Glomerular endothelial cell (primary cell): ENCODE measurements at regions not wholly inside any gene's neighbourhood (a gene's known extent, or its start where the extent isn't known, plus 50 kb on each side); places are given as distances from the start of the nearest gene placed in this dataset.

Source experiments
- DNase-seq: peaks from one replicate; pipeline ENCODE4 v3.0.0-alpha.2; 2011; ENCODE audit warnings: low read depth, low spot score; ENCODE audit errors: extremely low read depth

DNA sequence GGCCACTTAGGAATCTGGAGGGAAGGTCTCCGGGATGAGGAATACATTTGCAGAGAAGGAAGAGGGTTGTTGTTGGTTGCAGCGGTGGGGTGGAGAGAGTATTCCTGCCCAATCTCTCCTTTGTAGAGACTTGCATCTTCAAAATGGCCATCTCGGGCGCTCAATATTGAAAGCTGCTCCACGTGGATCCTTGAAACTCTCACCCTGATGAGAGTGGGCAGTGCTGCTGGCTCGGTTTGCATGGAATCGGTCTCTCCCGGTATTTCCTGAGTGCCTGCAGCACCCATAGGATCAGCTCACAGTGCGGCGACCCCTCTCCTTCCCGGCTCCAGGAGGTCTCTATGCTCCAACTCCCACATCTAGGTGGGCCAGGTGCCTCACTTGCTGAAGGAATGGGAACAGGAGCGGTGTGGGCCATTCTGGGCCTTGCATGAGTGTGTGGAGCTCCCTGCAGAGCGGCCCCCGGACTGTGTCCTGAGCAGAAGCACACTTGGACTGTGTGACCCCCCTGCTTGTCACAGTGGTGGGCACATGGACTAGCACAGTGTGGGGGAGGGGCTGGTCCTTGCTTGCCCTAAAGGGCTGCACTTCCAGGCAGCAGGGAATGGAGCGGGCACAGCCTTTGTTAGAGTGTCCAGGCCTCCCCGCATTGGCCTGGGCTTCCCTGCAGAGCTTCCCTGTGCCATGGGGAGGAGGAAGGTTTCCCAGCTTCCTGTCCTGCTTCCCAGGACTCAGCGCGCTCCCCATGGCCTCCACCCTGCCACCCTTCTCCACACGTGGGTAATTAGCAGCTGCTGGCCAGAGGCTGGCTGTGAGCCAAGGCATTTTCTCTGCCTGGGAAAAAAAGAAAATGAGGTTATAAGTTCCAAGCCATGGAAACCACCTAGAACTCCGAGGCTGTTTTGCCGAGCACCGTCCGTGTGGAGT, 139.3 kb downstream of the IRF8 start:
- DNase-seq = no peak

DNA sequence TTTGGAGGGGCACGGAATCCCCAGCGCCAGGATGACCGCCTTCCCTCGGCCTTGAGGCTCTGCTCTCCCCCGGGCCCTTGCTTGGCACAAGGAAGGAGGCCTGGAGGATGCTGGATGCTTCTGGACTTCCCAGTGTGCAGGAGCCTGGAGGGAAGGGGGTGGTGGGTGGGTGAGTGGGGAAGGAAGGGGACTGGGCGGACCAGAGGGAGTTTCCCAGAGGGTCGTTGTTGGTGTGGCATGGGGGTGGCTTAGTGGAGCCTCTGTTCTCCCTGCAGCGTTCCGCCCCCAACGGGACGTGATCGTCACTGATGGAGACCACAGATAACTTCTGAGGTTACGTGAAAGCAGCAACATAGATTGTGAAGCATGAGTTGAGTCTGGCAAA, 140.0 kb downstream of the IRF8 start:
- DNase-seq = no peak

DNA sequence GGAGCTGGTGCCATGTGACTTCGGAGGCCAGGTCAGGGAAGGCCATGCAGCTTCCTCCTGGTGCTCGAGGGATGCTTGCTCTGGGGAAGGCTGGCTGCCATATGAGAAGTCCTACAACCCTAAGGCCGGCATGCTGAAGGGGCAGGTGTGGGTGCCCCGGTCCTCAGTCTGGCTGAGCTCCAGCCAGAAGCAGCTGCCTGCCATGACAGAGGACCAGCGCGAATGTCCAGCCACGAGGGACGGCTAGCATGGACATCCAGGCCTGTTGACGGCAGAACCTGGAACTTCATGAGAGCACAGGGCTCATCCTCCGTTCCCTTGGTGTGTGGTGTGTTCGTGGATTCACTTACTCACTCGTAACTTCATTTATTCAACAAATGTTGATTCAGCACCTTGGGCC, 140.6 kb downstream of the IRF8 start:
- DNase-seq = no peak

DNA sequence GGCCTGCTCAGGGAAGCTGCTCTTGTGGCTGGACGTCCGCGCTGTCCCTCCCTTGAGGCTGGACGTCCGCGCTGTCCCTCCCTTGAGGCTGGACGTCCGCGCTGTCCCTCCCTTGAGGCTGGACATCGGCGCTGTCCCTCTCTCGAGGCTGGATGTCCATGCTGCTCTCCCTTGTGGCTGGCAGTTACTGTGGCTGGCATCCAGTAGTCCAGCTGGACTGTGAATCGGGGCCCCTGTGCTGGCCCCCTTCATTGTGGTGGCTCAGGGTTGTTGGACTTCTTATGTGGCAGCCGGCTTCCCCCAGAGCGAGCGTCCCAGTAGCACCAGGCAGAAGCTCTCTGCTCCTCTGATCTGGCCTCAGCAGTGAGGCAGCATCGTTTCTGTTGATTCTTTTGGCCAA, 141.5 kb downstream of the IRF8 start:
- no peak for DNase-seq

DNA sequence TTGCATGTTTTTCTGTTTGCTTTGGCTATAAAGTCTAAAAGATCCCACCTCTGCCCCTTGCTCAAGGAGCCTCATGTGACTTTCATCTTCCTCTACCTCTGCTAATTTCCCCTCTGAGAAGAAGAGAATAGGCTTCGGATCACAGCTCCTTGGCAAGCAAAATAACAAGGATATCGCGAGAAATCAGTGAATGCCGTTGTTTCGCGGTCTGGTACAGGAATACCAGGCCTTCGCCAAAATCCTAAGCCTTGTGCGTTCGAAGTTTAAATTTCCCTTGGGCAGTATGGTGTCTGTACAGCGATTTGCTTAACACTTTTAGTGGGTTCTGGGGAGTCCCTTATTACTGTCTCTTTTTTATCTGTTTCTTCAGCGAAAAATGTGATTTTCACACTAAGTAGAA, 142.3 kb downstream of the IRF8 start:
- DNase-seq = no peak

DNA sequence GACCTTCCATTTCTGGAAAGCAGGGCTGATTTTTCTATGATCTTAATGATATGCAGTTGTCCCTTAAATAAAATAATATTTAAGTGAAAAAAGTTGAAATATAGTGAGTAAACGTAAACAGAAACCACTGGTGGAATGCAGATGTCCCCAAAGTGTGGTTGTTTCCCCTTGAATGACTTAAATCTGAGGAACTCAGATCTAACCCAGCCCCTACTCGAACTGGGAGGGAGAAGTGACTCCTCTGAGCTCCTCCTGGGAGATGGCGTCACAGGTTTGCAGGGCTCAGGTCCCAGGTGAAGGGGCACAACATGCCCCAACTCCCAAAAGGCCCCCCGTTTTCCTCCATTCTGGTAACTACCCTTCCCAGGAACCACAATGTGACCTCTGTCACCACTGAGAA, 142.8 kb downstream of the IRF8 start:
- no peak for DNase-seq

DNA sequence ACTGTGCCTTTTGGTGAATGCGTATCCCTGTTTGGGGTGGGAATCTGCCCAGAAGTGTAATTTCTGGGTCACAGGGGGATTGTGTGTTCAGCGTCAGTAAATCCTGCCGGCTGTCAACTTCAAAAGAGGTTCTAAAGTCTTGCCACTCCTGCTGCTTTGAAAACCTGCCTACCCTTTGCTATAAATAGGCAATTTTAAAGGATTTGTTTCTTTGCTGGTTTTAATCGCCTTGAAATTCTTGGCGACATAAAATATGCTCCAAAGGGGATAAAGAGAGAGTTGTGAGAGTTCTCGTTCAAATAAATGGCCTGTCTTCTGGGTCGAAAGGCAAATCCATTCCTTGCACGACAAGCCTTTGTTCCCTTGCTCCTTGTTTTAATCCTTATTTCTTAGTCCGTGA, 143.4 kb downstream of the IRF8 start:
- DNase-seq = no peak

DNA sequence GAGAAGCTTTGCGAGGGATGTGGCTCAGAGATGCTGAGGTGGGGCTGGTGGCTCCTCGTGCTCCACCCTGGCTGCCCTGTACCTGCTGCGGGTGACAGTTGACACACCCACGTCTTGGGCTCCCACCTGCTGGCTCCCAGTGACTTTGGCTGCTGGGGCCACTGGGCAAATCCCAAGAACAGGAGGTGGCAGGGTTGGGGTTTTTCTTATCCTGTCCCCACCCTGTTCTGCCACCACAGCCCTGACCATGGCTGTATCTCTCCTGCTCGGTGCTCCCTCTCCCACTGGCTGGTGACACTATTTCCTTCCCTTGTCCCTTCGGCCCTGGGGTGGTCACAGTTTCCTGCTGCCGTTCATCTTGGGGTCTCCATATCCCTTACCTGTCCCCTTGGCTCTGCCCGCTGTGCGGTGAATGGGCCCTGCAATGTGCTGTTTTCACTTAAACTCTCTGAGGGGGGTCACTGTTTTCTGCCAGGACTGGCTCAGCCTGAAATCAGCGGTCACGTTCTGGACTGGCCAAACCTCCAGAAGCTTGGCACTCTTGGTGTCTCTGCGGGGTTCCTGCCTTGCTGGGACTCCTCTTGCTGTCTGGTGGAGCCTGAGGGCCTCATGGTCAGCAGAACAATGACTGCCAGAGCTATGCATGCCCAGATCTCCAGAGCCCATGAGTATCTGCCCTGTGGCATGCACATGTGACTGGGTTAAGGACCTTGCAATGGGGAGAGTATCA, 144.2 kb downstream of the IRF8 start:
- no peak for DNase-seq

DNA sequence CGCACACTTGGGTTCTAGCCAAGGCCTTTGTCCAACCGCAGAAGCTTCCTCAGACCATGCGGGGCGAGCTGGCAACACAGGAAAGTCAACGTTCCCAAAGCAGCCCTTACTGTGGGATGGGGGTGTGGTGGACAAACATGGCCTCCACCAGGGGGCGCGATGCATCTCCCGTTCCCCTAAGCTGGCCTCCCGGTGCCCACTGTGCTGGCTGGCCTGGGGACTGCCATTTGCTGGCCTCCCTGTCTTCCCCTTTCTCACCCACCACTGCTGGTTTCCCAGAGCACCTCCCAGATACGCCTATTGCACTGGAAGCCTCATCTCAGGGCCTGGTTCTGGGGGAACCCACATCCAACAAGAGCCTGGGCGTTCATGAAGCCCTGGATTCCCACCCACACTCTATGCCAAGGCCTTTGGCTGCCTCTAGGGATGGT, 145.3 kb downstream of the IRF8 start:
- peak; percentile 12 for DNase-seq

DNA sequence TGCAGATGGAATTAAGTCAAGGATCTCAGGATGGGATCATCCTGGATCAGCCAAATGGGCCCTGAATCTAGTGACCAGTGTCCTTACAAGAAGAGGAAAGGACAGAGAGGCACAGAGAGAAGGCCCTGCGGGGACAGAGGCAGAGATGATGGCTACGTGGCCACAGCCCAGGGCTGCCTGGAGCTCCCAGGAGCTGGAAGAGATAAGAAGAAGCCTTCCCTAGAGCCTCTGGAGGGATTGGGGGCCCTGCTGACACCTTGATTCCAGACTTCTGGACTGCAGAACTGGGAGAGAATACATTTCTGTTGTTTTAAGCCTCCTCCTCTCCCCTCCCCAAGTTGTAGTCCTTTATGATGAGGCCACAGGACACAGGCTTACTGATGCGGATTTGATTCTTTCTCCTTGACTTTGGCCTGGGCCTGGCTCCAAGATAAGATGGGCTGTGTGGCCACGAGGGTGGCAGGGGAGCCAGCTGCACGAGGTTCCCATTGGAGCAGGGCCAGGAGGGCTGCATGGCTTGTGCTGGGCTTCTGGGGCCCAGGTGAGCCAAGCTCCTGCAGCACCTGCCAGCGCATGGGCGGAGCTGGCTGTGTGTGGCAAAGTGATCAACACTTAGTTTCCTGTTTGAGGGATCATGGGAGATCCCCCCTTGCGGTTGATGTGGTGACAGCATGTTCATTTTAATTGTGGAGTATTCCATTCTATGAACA, 146.1 kb downstream of the IRF8 start:
- DNase-seq = no peak

DNA sequence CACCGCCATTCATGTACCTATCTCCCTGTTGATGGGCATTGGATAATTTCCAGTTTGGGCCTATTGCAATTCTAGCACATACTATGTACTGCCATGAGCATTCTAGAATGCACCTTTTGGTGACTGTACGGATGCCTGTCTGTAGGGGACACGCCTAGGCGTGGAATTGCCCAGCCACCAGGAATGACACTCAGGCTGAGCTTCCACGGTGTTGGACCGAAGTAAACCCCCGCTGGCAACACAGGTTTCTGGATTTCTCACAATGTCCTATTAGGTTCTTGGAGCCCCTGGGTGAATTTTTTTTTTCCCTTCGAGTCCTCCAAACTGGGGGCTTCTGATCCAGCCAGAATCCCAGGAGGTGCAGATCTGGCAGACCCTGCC, 146.6 kb downstream of the IRF8 start:
- DNase-seq = no peak

DNA sequence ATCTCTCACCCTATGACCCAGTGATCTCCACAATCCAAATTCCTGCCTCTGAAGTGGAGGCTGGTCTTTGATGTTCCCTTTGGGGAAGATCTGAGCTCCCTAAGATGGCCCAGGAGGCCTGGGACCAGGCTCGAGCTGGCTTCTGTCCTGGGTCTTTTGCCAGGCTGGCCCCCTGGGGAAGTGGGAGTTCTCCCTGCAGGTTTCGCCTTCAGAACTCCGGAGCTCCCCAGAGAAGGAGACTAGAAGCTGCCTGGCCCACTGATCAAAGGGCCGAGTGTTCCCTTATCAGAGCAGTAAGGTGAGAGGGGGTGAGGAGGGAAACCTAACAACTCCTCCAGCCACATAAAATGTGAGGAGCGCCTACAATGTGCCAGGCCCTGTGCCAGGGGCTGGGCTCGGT, 147.1 kb downstream of the IRF8 start:
- no peak for DNase-seq

DNA sequence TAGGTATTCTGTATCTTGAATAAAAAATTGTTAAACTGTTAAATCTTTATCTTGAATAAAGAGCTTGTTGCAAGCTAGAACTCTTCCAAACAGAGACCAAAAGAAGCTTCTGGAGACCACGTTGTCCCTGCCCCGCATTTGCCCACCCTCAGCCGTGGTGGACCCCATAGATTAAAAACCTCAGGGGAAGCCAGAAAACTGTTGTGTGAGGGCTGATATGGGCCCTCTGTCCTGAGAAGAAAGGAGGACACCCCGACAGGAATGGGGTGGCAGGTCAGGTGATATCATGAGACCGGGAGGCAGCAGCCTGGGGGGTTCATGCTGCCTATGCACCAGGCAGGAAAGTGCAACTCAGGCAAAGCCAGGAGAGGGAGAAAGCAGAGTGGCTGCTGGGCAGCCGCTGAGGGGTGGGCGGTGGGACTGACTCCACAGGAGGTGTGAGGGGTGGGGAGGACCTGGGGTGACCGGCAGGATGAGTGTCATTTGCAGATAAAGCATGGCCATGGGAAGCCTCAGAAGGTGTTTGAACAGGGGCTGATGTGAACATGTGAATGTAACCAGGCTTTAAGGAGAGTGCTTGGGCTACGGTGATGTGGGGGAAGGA, 147.8 kb downstream of the IRF8 start:
- DNase-seq = no peak

DNA sequence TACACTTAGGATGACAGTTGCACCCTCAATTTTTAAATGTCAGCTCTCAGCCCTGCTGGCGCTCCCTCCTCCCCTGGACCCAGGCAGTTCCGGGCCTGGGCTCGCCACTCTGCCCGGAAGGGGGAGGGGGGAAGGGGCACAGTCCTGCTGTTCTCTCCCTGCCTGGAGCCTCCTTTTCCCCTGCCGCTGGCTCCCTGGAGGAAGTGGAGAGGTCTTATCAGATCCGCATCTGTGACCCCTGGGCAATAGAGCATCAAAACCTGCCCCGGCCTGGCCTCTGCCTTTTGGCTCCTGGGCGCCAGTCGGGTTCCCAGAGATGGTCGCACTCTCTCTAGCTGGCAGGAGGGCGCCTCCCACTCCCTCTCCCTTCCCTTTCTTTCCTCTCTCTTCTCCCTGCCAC, 149.3 kb downstream of the IRF8 start:
- no peak for DNase-seq

DNA sequence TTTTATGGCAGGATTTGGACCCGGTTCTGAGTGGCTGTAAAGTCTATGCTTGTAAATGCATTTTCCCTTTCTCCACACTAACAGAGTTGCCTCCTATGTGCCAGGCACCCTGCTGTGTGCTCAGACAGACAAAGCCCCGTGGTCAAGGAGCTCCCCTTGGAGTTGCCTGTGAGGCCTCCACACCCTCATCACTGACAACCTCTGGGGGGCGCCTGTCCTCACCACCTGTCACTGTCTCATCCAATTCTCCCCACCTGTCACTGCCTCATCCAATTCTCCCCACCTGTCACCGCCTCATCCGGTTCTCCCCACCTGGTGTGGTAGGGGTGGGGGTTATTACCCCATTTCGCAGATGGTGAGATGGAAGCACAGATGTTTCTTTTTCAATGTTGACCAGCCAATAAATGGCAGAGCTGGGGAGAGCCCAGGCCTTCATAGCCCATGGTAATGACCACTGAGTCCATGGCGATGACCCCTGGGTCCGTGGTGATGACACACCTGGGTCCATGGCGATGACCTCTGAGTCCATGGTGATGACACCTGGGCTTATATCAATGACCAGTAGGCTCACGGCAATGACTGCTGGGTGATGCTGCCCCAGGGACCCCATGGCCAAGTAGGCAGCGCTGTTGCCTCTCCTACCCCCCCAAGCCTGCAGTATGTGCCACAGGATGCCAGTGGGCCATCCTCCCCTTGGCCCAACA, 150.1 kb downstream of the IRF8 start:
- no peak for DNase-seq

DNA sequence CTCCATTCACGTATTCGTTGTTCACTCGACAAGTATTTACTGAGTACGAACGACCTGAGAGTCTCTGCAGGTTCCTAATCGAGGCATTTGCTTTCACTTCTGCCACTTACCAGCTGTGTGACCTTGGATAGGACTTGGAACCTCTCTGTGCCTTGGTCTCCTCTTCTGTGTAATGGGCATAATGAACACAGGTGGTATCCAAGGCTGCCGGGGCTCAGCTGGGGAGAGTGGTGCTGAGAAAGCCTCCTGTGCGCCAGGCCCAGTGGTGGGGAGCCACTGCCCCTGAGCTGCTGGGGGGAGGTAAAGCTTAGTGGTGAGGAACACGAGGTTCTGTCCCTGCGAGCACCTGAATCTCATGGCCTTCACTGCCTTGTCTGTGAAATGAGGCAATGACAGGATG, 150.7 kb downstream of the IRF8 start:
- no peak for DNase-seq

DNA sequence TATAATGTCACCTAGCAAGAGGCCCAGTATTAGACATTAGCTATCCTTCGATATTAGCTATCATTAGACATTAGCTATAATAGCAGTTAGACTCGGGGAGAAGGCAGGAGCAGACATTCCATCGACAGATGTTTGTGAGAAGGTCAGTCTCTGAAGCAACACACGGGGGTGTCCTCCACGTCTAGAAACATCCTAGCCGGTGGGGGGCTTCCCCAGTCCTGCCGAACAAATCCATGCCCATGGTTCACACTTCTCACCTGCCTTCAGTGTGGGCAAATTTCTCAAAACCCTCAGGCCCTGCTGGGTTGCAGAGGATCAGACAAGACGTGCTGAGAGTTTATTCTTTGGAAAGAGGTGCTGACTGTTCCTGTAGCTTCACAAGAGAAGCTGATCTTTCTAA, 151.1 kb downstream of the IRF8 start:
- no peak for DNase-seq

DNA sequence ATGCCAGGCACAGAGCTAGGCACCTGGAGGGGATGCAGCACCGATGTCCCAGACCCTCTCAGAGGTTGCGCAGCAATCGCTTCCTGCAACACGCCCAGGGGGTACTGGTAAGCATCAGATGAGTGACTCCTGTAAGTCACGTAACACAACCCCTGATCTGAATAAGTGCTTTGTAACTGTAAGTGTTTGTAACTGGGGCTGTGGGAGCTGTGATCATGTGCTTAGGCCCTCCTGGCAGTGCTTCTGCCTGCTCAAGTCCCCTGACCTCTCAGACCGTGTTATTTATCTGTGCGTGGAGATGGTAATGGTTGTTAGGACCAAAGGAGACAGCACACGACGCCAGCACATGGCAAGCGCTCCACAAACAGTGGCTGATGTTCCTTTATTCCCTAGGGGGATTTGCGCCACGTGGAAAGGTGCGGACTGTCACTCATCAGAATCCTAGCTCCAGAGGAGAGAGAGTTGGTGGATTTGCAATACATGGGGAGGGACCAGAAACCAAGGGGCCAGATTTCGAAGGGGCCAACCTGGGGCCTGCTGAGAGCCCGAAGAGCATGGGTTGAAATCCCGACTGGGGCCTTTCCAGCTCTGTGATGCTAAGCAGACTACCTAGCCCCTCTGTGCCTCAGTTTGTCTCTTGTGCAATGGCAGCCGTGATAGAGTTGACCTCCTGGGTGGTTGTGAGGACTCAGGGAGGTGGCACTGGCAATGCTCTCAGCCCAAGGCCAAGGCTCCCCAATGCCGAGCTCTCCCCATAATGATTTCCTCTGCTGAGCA, 151.8 kb downstream of the IRF8 start:
- DNase-seq = no peak

DNA sequence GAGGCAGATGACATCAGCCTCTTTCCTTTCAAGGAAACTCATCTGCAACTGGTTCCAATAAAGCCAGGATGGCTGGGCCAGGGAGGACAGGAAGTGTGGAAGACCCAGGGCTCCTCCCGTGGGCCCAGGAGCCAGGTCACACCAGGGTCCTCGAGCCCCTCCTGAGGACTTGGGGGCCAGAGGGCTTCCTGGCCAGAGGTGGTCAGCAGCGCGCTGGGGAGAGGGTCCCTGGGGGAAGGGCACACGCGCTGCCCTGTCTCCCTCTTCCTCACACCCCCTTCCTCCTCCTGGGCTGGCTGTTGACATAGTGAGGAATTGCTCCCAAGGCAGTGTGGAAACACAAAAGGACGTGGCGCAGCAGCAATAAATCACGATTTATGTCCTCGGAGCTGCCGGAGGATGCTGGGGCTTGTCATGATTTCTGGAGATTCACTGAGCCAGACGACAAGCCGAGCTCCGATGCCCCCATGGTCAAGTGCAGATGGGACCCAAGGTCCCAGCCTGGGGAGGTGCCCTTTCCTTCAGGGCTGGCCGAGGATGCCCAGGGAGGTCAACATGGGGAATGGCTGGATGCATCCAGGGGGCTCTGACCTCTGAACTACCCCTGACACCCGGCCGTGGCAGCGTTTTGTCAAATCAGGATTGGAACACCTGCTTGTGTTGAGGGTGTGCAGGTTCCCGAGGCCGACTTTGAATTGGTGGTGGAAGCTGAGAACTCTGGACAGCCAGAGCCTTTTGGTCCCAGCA, 152.6 kb downstream of the IRF8 start:
- DNase-seq = no peak
